ENCODE measurements at regions not wholly inside any gene's neighbourhood (a gene's known extent, or its start where the extent isn't known, plus 50 kb on each side); places are given as distances from the start of the nearest gene placed in this dataset.

DNA sequence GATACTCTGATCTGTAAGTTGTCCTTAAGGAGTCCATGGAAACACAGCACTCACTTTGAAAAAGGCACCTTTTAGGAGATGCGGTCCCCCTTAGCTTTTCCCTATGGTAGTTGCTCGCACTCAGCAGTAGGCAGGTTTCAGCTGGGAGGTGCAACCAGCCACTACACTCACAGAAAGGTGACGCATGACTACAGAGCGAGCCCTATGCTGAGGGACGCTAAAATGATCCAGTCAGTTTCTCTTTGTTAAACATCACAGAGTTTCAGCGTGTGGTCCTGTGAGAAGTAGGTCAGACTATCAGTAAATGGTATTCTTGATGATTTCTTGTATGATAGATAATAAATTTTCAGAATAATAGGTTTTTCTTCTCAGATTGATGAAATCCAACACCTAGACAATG, 362.7 kb upstream of the MIR17HG start:
- Histone ChIP-seq H3K4me1 (ENCODE audit: insufficient read depth, low read length) (no peaks in the 10 kb centered on the region), H3K9me3 (ENCODE audit: insufficient read depth, low read depth, low read length) (no peaks in the 10 kb centered on the region), H3K9ac (ENCODE audit: low read depth, low read length) (no peak overlapping the region), H3K4me3 (ENCODE audit: low read length) (no peak overlapping the region), H3K27me3 (ENCODE audit: insufficient read depth, low read length) (no peaks in the 10 kb centered on the region), H3K27ac (ENCODE audit: low read length) (no peak overlapping the region), H3K36me3 (ENCODE audit: insufficient read depth, low read depth, low read length) (no peaks in the 10 kb centered on the region)

DNA sequence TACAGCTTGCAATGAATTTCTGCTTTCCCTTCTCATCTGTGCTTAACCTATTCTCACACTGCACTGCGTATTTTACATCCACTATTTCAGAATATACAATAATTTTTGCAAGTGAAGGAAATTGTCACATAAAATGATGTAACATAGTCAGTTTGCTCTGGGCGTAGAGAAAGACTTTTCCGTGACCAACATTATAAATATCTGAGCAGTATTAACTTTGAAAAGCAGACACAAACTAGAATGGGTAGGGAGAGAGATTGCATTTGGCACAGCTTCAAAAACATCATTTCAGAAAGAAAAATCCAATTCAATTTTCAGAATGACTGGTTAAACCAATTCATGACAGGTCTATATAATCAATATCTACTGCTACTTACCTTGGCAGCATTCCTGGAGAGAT, 352.5 kb upstream of the MIR17HG start:
- H3K27me3 ChIP-seq (ENCODE audit: insufficient read depth, low read length), result no peaks in the 10 kb centered on the region
- no peak overlapping the region for H3K4me3 ChIP-seq (ENCODE audit: low read length)
- no peaks in the 10 kb centered on the region for H3K36me3 ChIP-seq (ENCODE audit: insufficient read depth, low read depth, low read length)
- H3K27ac ChIP-seq (ENCODE audit: low read length), result no peak overlapping the region
- H3K4me1 ChIP-seq (ENCODE audit: insufficient read depth, low read length), result no peaks in the 10 kb centered on the region
- no peaks in the 10 kb centered on the region for H3K9me3 ChIP-seq (ENCODE audit: insufficient read depth, low read depth, low read length)
- no peak overlapping the region for H3K9ac ChIP-seq (ENCODE audit: low read depth, low read length)

- Histone ChIP-seq H3K27me3 (ENCODE audit: insufficient read depth, low read length) (no peaks in the 10 kb centered on the region), H3K36me3 (ENCODE audit: insufficient read depth, low read depth, low read length) (no peaks in the 10 kb centered on the region), H3K27ac (ENCODE audit: low read length) (no peak overlapping the region), H3K4me1 (ENCODE audit: insufficient read depth, low read length) (no peaks in the 10 kb centered on the region), H3K4me3 (ENCODE audit: low read length) (no peak overlapping the region), H3K9me3 (ENCODE audit: insufficient read depth, low read depth, low read length) (no peaks in the 10 kb centered on the region), H3K9ac (ENCODE audit: low read depth, low read length) (no peak overlapping the region)
Measured at GRCh38 chr13:90995614-90996013, 351.9 kb upstream of the MIR17HG start.

- H3K36me3 ChIP-seq (ENCODE audit: insufficient read depth, low read depth, low read length), result no peaks in the 10 kb centered on the region
- no peak overlapping the region for H3K27ac ChIP-seq (ENCODE audit: low read length)
- no peaks in the 10 kb centered on the region for H3K9me3 ChIP-seq (ENCODE audit: insufficient read depth, low read depth, low read length)
- no peak overlapping the region for H3K9ac ChIP-seq (ENCODE audit: low read depth, low read length)
- no peaks in the 10 kb centered on the region for H3K4me1 ChIP-seq (ENCODE audit: insufficient read depth, low read length)
- H3K27me3 ChIP-seq (ENCODE audit: insufficient read depth, low read length), result no peaks in the 10 kb centered on the region
- no peak overlapping the region for H3K4me3 ChIP-seq (ENCODE audit: low read length)
Measured at GRCh38 chr13:90997951-90998350, 349.5 kb upstream of the MIR17HG start.

DNA sequence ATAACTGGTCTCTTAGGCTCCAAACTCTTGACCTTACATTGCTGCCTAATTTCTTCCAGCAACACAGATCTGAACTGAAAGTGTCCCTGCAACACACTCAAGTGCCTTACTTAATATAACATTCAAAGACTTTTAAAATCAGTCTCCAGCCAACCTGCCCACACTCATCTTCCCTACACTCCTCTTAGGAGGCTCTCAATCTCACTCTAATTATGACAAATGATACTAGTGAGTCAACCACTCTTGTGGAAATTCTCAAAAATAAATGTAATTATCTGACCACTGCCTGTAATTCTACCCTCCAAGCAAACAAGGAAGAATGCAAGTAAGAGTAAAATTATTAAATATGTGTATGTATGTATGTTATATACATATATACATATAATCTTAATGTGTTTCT, 348.1 kb upstream of the MIR17HG start:
- no peaks in the 10 kb centered on the region for H3K27me3 ChIP-seq (ENCODE audit: insufficient read depth, low read length)
- H3K4me3 ChIP-seq (ENCODE audit: low read length), result no peak overlapping the region
- no peaks in the 10 kb centered on the region for H3K36me3 ChIP-seq (ENCODE audit: insufficient read depth, low read depth, low read length)
- H3K4me1 ChIP-seq (ENCODE audit: insufficient read depth, low read length), result no peaks in the 10 kb centered on the region
- H3K9me3 ChIP-seq (ENCODE audit: insufficient read depth, low read depth, low read length), result no peaks in the 10 kb centered on the region
- H3K27ac ChIP-seq (ENCODE audit: low read length), result no peak overlapping the region
- no peak overlapping the region for H3K9ac ChIP-seq (ENCODE audit: low read depth, low read length)

- Histone ChIP-seq H3K27me3 (ENCODE audit: insufficient read depth, low read length) (no peaks in the 10 kb centered on the region), H3K4me1 (ENCODE audit: insufficient read depth, low read length) (no peaks in the 10 kb centered on the region), H3K36me3 (ENCODE audit: insufficient read depth, low read depth, low read length) (no peaks in the 10 kb centered on the region), H3K4me3 (ENCODE audit: low read length) (no peak overlapping the region), H3K9ac (ENCODE audit: low read depth, low read length) (no peak overlapping the region), H3K9me3 (ENCODE audit: insufficient read depth, low read depth, low read length) (no peaks in the 10 kb centered on the region), H3K27ac (ENCODE audit: low read length) (no peak overlapping the region)
Measured at GRCh38 chr13:91001371-91001770, 346.1 kb upstream of the MIR17HG start.

- Histone ChIP-seq H3K4me3 (ENCODE audit: low read length) (no peak overlapping the region), H3K9ac (ENCODE audit: low read depth, low read length) (no peak overlapping the region), H3K4me1 (ENCODE audit: insufficient read depth, low read length) (no peaks in the 10 kb centered on the region), H3K36me3 (ENCODE audit: insufficient read depth, low read depth, low read length) (no peaks in the 10 kb centered on the region), H3K27me3 (ENCODE audit: insufficient read depth, low read length) (no peaks in the 10 kb centered on the region), H3K27ac (ENCODE audit: low read length) (no peak overlapping the region), H3K9me3 (ENCODE audit: insufficient read depth, low read depth, low read length) (no peaks in the 10 kb centered on the region)
Measured at GRCh38 chr13:91014696-91015095, 332.8 kb upstream of the MIR17HG start.

- Histone ChIP-seq H3K36me3 (ENCODE audit: insufficient read depth, low read depth, low read length) (no peaks in the 10 kb centered on the region), H3K4me3 (ENCODE audit: low read length) (no peak overlapping the region), H3K4me1 (ENCODE audit: insufficient read depth, low read length) (no peaks in the 10 kb centered on the region), H3K27ac (ENCODE audit: low read length) (no peak overlapping the region), H3K9ac (ENCODE audit: low read depth, low read length) (no peak overlapping the region), H3K9me3 (ENCODE audit: insufficient read depth, low read depth, low read length) (no peaks in the 10 kb centered on the region), H3K27me3 (ENCODE audit: insufficient read depth, low read length) (no peaks in the 10 kb centered on the region)
Measured at GRCh38 chr13:91017031-91017668, 330.3 kb upstream of the MIR17HG start.

DNA sequence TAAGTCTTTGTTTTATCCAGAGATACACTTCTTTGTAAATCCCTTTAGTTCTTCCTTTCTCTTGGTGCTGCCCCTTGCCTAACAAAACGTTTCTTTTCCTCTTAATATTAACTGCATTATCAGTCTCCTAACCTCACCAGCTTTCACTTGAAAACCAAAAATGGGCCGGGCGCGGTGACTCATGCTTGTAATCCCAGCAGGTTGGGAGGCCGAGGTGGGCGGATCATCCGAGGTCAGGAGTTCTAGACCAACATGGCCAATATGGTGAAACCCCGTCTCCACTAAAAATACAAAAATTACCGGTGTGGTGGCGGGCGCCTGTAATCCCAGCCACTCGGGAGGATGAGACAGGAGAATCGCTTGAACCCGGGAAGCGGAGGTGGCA, 329.8 kb upstream of the MIR17HG start:
- H3K27me3 ChIP-seq (ENCODE audit: insufficient read depth, low read length), result no peaks in the 10 kb centered on the region
- H3K4me3 ChIP-seq (ENCODE audit: low read length), result no peak overlapping the region
- no peaks in the 10 kb centered on the region for H3K36me3 ChIP-seq (ENCODE audit: insufficient read depth, low read depth, low read length)
- H3K4me1 ChIP-seq (ENCODE audit: insufficient read depth, low read length), result no peaks in the 10 kb centered on the region
- no peaks in the 10 kb centered on the region for H3K9me3 ChIP-seq (ENCODE audit: insufficient read depth, low read depth, low read length)
- no peak overlapping the region for H3K9ac ChIP-seq (ENCODE audit: low read depth, low read length)
- no peak overlapping the region for H3K27ac ChIP-seq (ENCODE audit: low read length)

GRCh38 chr13:91020461-91021034, 326.9 kb upstream of the MIR17HG start:
- Histone ChIP-seq H3K9me3 (ENCODE audit: insufficient read depth, low read depth, low read length) (no peaks in the 10 kb centered on the region), H3K27ac (ENCODE audit: low read length) (no peak overlapping the region), H3K36me3 (ENCODE audit: insufficient read depth, low read depth, low read length) (no peaks in the 10 kb centered on the region), H3K9ac (ENCODE audit: low read depth, low read length) (no peak overlapping the region), H3K27me3 (ENCODE audit: insufficient read depth, low read length) (no peaks in the 10 kb centered on the region), H3K4me3 (ENCODE audit: low read length) (no peak overlapping the region), H3K4me1 (ENCODE audit: insufficient read depth, low read length) (no peaks in the 10 kb centered on the region)

GRCh38 chr13:91024157-91024792, 323.2 kb upstream of the MIR17HG start:
- H3K4me1 ChIP-seq (ENCODE audit: insufficient read depth, low read length), result no peaks in the 10 kb centered on the region
- H3K4me3 ChIP-seq (ENCODE audit: low read length), result no peak overlapping the region
- H3K9ac ChIP-seq (ENCODE audit: low read depth, low read length), result no peak overlapping the region
- no peak overlapping the region for H3K27ac ChIP-seq (ENCODE audit: low read length)
- no peaks in the 10 kb centered on the region for H3K27me3 ChIP-seq (ENCODE audit: insufficient read depth, low read length)
- H3K36me3 ChIP-seq (ENCODE audit: insufficient read depth, low read depth, low read length), result no peaks in the 10 kb centered on the region
- no peaks in the 10 kb centered on the region for H3K9me3 ChIP-seq (ENCODE audit: insufficient read depth, low read depth, low read length)

- Histone ChIP-seq H3K27ac (ENCODE audit: low read length) (no peak overlapping the region), H3K9me3 (ENCODE audit: insufficient read depth, low read depth, low read length) (no peaks in the 10 kb centered on the region), H3K36me3 (ENCODE audit: insufficient read depth, low read depth, low read length) (no peaks in the 10 kb centered on the region), H3K27me3 (ENCODE audit: insufficient read depth, low read length) (no peaks in the 10 kb centered on the region), H3K4me1 (ENCODE audit: insufficient read depth, low read length) (no peaks in the 10 kb centered on the region), H3K4me3 (ENCODE audit: low read length) (no peak overlapping the region), H3K9ac (ENCODE audit: low read depth, low read length) (no peak overlapping the region)
Measured at GRCh38 chr13:91025442-91025841, 322.0 kb upstream of the MIR17HG start.
